Neural crest cell (in vitro differentiated cells): ENCODE measurements at regions not wholly inside any gene's neighbourhood (a gene's known extent, or its start where the extent isn't known, plus 50 kb on each side); places are given as distances from the start of the nearest gene placed in this dataset.

Experiments
- DNase-seq: peaks from one replicate; pipeline ENCODE4 v3.0.0; 2021; ENCODE audit warnings: low read depth, mixed read lengths, low spot score
- H3K27ac Mint-ChIP-seq: one replicate; pipeline ENCODE4 v1.8.0; 2021; ENCODE audit warnings: mild to moderate bottlenecking, mixed read lengths; ENCODE audit not compliant: unreplicated experiment
- H3K27me3 Mint-ChIP-seq: 2 replicates; pipeline ENCODE4 v1.8.0; 2021; ENCODE audit warnings: low read depth, mild to moderate bottlenecking, mixed read lengths
- H3K36me3 Mint-ChIP-seq: 2 replicates; pipeline ENCODE4 v1.8.0; 2021; ENCODE audit warnings: low read depth, mild to moderate bottlenecking, mixed read lengths
- H3K4me1 Mint-ChIP-seq: 2 replicates; pipeline ENCODE4 v1.8.0; 2021; ENCODE audit warnings: mixed read lengths
- H3K4me3 Mint-ChIP-seq: one replicate; pipeline ENCODE4 v1.8.0; 2021; ENCODE audit warnings: mild to moderate bottlenecking, mixed read lengths
- H3K9me3 Mint-ChIP-seq: 2 replicates; pipeline ENCODE4 v1.8.0; 2021; ENCODE audit warnings: mixed read lengths
- TF ChIP-seq, protein P1 (sequence below): fragments of 200-600 bp; sonication (generic); conservative IDR thresholded peaks from 2 replicates; pipeline ENCODE4 v1.5.0; 2021; ENCODE audit warnings: antibody characterized with exemption, mild to moderate bottlenecking

DNA sequence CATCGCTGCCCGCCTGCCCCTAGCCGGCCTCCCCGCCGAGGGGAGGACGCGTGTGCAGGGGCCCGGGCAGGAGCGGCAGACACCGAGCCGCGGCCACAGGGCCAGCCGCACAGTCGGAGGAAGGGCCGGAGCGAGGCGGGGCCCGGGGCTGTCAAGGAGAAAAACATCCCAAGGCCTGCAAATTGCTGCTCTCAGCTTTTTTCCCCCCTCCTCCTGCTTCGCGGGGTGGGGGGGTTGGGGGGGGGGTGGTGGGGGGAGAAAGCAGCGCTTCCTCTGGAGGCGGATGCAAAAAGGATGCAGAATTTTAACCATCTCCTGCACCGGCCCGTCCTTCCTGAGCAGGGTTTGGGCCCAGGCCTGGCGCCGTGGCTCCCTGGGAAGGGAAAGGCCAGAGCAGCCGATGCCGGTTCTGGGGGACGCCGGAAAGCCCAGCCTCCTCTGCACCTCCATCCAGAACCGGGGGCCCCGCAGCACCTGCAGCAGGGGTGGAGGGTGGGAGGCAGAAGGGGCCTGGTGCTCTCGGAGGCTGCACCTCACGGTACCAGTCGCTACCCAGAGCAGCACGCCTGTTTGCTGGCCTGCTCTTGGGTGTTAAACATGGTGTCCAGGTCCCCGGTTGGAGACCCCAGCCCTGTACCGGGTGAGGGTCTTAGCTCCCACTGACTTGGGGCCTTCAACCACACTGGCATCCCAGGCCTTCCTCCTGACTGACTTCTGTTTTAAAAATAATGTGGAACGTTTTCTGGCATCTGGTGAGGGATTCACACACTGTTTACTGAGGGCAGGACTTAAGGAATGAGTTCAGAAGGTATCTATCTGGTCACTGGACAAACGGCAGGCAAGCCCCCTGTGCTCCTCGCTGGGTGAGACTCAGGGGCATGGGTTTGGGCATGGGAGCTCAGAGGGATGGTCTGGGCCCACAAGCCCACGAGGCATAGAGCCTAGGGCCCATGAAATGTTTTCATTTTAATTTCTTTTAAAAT is 77.4 kb upstream of the WNT7B start:
- Mint-ChIP-seq H3K4me1 (peaks cover 4% of the 10 kb centered on the region), H3K27me3 (peaks cover 27% of the 10 kb centered on the region), H3K36me3 (no peaks in the 10 kb centered on the region), H3K27ac (no peak overlapping the region), H3K9me3 (no peaks in the 10 kb centered on the region), H3K4me3 (no peak overlapping the region)
- TF ChIP-seq, protein P1, sequence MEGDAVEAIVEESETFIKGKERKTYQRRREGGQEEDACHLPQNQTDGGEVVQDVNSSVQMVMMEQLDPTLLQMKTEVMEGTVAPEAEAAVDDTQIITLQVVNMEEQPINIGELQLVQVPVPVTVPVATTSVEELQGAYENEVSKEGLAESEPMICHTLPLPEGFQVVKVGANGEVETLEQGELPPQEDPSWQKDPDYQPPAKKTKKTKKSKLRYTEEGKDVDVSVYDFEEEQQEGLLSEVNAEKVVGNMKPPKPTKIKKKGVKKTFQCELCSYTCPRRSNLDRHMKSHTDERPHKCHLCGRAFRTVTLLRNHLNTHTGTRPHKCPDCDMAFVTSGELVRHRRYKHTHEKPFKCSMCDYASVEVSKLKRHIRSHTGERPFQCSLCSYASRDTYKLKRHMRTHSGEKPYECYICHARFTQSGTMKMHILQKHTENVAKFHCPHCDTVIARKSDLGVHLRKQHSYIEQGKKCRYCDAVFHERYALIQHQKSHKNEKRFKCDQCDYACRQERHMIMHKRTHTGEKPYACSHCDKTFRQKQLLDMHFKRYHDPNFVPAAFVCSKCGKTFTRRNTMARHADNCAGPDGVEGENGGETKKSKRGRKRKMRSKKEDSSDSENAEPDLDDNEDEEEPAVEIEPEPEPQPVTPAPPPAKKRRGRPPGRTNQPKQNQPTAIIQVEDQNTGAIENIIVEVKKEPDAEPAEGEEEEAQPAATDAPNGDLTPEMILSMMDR = no peak
- DNase-seq = no peak

DNA sequence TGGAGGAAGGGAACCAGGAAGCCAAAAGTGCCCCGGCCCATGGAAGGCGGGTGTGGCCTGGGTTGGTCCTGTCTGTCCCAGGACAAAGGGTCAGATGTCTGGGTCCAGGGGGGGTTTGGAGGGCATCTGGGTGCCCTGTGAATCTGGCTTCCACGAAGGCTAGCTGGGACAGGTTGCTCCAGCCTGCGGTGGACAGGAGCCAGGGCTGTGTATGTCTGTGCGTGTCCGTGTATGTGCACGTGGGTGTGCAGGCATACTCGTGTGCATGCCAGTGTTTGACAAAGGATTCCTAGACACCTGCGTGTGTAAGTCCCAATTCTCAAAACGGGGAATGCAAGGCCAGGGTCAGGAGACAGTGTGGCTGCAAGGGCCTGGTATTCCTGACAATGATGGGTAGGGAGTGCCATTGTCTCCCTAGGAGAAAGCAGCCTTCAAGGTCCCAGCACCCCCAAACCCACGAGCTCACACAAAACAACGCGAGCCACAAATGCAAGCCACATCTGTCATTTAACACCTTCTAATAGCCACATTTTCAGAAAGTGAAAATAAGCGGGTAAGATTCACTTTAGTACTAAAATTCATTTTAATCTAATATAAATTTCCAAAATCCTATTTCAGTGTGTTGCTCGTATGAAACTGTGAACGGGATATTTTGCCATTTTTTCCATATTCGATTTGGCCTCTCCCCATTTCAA is 78.4 kb upstream of the WNT7B start:
- Mint-ChIP-seq H3K27ac (no peak overlapping the region), H3K4me1 (no peaks in the 10 kb centered on the region), H3K36me3 (no peaks in the 10 kb centered on the region), H3K9me3 (no peaks in the 10 kb centered on the region), H3K27me3 (peaks cover 20% of the 10 kb centered on the region), H3K4me3 (no peak overlapping the region)
- DNase-seq = no peak
- TF ChIP-seq, protein P1 = no peak

DNA sequence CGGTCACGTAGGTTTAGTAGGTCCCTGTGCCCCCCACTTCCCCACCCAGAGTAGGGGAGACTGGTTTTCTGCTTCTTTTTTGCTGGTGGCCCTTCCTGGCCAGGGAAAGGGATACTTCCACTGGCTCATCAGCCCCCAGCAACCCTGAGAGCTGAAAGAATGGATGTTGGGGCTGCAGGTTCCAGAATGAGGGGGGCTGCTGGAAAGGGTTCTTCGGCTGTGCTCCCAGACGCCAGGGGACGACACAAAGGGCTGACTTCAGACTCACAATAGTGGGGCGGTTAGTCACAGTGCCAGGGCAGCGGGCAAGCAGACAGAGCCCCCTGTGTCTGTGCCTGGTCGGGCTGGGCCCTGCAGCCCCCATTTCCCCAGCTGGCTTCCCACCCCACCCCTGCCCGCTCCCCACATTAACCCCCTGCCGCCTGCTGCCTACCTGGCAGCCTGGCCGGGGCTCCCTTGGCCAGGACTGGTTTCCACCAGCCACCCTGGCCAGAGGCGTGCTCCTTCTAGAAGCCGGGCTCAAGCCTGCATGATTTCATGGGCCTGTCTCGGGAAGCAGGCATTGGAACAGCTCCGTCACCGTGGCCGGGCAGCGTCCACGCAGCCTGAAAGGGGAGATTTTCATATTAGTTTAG is 79.1 kb upstream of the WNT7B start:
- Mint-ChIP-seq H3K9me3 (no peaks in the 10 kb centered on the region), H3K27me3 (peaks cover 16% of the 10 kb centered on the region), H3K4me1 (no peaks in the 10 kb centered on the region), H3K36me3 (no peaks in the 10 kb centered on the region), H3K27ac (no peak overlapping the region), H3K4me3 (no peak overlapping the region)
- TF ChIP-seq, protein P1 = no peak
- DNase-seq = no peak

DNA sequence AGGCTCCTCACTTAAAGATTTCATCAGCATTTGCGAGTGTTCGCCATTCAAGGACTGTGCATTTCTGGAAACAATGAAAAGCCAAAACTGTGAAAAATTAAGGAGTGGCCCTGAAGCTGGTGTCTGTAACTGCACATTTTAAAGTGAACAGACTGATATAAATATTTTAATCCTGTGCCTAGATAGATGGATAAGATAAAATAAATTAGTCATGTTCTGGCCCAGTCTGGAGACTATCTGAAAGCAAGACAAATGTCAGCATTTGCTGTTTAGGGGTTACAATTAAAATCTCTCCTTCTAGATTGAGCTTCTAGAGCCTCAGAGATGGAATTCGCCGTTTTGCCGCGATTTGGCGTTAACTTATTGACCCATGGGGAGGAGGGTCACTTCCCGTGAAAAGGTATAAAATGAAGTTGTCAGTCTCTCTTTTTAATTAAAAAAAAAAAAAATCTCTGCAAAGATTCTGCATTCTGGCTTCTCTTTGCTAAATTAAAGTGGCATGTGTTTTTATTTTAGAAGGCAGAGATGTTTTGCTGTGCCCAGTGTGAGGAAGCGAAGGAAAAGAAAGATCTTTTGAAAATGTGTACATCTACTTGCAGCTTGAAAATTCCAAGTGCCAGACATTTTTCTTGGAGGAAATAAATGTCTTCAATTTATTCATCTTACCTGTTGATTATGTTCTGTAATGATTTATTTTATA is 79.7 kb upstream of the WNT7B start:
- Mint-ChIP-seq H3K27me3 (peaks cover 9% of the 10 kb centered on the region), H3K36me3 (no peaks in the 10 kb centered on the region), H3K4me1 (no peaks in the 10 kb centered on the region), H3K4me3 (no peak overlapping the region), H3K27ac (no peak overlapping the region), H3K9me3 (no peaks in the 10 kb centered on the region)
- TF ChIP-seq, protein P1 = no peak
- no peak for DNase-seq
